ENCODE measurements at regions not wholly inside any gene's neighbourhood (a gene's known extent, or its start where the extent isn't known, plus 50 kb on each side); places are given as distances from the start of the nearest gene placed in this dataset.

GRCh38 chr5:167128581-167128980 lies 1162.9 kb upstream of the WWC1 start:
- ChIA-PET CTCF (no interaction called here), RAD21 (ENCODE audit: unreplicated experiment) (no interaction called here), POLR2A (no interaction called here), SMC1A (ENCODE audit: uncharacterized antibody, unreplicated experiment) (no interaction called here)
- Histone ChIP-seq H4K20me1 (ENCODE audit: control insufficient read depth, insufficient read depth) (no peaks in the 10 kb centered on the region), H3K27ac (ENCODE audit: control insufficient read depth, insufficient read depth) (no peak overlapping the region), H2AFZ (ENCODE audit: control insufficient read depth, low read depth, low read length) (no peak overlapping the region), H3K9me3 (replicated peaks; ENCODE audit: control insufficient read depth, insufficient read depth, low read length) (no peaks in the 10 kb centered on the region), H3K4me3 (no peak overlapping the region), H3K27me3 (replicated peaks in 1 of 2; ENCODE audit: control insufficient read depth in 2 of 2, insufficient read depth in 2 of 2, low read length in 1 of 2) (no peaks in the 10 kb centered on the region; a peak in 1 of 4 replicates), H3K79me2 (ENCODE audit: control insufficient read depth, insufficient read depth, low read length) (no peaks in the 10 kb centered on the region), H3K4me2 (ENCODE audit: control insufficient read depth, insufficient read depth) (no peak overlapping the region), H3K9ac (ENCODE audit: control insufficient read depth, insufficient read depth, low read length) (no peak overlapping the region), H3K4me1 (ENCODE audit: control insufficient read depth, insufficient read depth, low read length) (no peaks in the 10 kb centered on the region), H3K36me3 (ENCODE audit: control insufficient read depth in 2 of 2, insufficient read depth in 2 of 2, low read length in 1 of 2) (no peaks in the 10 kb centered on the region)
- DNase-seq (ENCODE audit: low read depth, low spot score) = no peak
- BruUV-seq (replicated peaks) = no TSS peak
- in situ Hi-C loops (cut with MboI) (no loop called here), intact Hi-C loops (cut with micrococcal nuclease; ENCODE audit: unreplicated experiment) (no loop called here)
- TF ChIP-seq ATF7 (IDR thresholded peaks at IDR 0.05; ENCODE audit: low read depth) (no peak), REST (IDR thresholded peaks at IDR 0.05; ENCODE audit: low read depth, low read length) (no peak), YY1 (IDR thresholded peaks at IDR 0.05; ENCODE audit: low read depth, low read length) (no peak), NFYB (IDR thresholded peaks at IDR 0.05; ENCODE audit: insufficient read depth, low read depth, low read length) (no peak), HDAC6 (IDR thresholded peaks at IDR 0.05; ENCODE audit: unreplicated experiment) (no peak), SMAD5 (IDR thresholded peaks at IDR 0.05; ENCODE audit: low read depth) (no peak), MXI1 (IDR thresholded peaks at IDR 0.05; ENCODE audit: low read depth, low read length) (no peak), ZNF274 (IDR thresholded peaks at IDR 0.05; ENCODE audit: insufficient read depth, insufficient read length) (no peak), EGR1 (IDR thresholded peaks at IDR 0.05; ENCODE audit: borderline replicate concordance in 1 of 2, low read depth in 2 of 2, low read length in 2 of 2) (no peak), CHD1 (IDR thresholded peaks at IDR 0.05; ENCODE audit: low read depth, low read length) (no peak), EP300 (IDR thresholded peaks at IDR 0.05; ENCODE audit: borderline replicate concordance in 1 of 2, control insufficient read depth in 1 of 2, low read depth in 2 of 2, low read length in 2 of 2) (no peak), MEF2A (IDR thresholded peaks at IDR 0.05; ENCODE audit: insufficient read depth, low read depth, low read length) (no peak)
- FAIRE-seq = no peak
- ATAC-seq = no peak
- 17% methylated on average over 3 of the region's 3 CpGs for WGBS (ENCODE audit: insufficient coverage, insufficient replicate concordance, low lambda C conversion rate, missing lambda C conversion rate)

All from GM12878 (cell line).